Suppressor macrophage (primary cell): ENCODE measurements at regions not wholly inside any gene's neighbourhood (a gene's known extent, or its start where the extent isn't known, plus 50 kb on each side); places are given as distances from the start of the nearest gene placed in this dataset.

Experiments
- DNase-seq, 4 experiments: peaks; one replicate each; pipeline ENCODE4 v3.0.0-alpha.2; 2020 to 2022

DNA sequence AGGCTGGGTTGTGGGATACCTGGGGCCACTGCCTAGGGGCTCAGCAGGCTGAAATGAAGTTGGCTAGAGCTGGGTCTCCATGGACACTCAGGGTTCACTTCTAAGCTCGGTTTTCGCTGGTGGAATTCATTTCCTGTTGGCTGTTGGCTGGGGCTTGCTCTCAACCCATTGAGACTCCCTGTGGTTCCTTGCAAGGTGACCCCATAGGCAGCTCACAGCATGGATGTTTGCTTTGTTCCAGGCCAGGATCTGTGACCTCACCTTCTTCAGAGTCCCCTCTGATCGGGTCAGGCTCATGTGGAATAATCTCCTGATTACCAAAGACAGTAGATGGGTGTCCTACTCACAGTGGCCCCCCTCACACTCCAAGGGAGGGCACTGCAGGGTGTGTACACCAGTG is 229.3 kb downstream of the QKI start:
- no peak for DNase-seq

DNA sequence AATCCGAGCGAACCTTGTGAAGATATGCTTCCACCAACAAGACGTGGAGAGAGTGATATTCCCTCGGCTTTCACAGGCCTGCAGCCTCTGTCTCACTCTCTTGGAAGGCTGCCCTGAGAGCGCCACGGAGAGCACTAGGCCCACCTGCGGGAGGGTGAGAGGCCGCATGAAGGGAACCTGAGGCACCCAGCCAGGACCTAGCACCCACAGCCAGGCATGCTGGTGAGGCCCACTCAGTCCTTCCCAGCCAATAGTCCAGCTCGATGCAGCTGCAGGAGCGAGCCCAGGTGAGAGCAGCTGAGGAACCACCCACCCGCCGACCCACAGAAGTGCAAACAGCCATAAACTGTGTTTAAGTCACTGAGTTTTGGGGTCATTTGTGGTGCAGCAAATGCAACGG is 227.2 kb downstream of the QKI start:
- DNase-seq = no peak

DNA sequence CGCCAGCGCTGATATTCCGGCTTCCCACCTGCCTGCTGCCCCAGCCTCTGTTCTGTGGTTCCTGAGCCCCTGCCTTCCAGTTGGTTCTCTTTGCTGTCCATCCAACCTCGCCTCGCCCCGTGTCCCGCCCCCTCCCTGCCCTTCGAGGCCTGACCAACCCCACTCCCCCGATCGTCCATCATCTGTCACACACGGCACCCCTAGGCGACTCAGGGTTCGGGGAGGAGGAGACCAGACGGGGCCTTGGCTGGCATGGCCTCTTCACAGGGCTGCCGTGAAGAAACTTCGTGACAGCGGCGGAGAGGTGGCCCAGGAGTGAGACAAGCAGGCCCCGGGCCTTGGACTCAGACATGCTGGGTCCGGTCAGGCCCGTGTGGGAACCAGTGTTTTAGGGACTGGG is 226.1 kb downstream of the QKI start:
- no peak for DNase-seq

DNA sequence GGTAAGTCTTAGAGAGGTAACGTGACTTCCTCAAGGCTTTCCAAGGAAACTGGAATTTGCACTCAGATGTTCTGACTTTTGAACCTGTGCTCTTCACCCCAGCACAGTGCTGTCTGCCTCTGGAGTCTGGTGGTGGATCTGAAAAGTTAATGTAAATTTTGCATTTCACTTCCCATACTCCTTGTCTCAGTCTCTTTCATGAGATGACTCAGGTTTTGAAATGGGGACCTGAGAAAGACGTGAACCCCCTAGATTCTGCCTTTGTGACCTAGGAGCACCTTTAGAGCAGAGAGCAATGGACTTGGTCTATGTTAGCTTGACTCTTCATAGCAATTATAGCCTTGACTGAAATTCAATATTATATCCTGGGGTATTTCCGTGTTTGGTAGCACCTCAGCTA is 223.0 kb downstream of the QKI start:
- DNase-seq = no peak

DNA sequence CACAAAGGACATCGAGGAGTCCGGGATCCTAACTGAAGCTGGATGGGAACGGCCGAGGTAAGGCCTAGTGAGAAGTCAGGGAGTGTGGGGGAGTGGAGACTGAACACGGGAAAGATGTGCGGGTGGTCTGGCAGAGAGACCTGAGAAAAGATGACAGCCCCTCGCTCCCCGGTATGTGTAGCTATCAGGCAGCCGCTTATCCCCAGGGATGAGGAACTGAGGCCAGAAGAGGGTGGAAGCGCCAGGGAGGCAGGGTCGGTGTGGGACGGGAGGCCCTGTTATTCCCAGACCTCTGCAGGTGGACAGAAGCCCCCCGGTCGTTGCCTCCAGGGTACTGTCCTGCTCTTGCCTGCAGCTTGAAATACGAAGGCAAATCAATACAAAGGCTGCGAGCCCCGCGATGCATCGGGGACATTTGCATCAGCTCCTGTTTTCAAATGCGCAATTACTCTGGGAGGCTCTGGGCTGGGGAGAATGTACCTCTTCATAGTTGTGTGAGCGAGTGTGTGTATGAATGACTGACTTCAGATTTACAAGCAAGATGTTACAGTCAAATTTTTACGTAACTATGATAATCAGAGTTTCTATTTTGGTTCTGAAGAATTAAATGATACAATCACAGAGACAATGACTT is 221.3 kb downstream of the QKI start:
- DNase-seq = no peak

DNA sequence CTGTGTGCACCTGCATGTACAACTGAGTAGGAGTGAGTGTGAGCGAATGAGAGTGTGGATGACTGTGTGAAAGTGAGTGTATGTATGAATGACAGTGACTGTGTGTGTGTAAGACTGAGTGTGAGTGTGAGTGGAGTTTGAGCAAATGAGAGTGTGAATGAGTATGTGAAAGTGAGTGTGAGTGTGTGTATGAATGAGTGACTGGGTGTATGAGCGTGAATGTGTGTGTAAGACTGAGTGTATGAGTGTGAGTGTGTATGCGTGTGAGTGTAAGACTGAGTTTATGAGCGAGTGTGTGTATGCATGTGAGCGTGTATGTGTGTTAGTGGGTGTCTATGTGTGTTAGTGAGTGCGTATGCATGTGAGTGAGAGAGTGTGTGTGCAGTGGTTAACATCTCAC is 220.8 kb downstream of the QKI start:
- DNase-seq = no peak

DNA sequence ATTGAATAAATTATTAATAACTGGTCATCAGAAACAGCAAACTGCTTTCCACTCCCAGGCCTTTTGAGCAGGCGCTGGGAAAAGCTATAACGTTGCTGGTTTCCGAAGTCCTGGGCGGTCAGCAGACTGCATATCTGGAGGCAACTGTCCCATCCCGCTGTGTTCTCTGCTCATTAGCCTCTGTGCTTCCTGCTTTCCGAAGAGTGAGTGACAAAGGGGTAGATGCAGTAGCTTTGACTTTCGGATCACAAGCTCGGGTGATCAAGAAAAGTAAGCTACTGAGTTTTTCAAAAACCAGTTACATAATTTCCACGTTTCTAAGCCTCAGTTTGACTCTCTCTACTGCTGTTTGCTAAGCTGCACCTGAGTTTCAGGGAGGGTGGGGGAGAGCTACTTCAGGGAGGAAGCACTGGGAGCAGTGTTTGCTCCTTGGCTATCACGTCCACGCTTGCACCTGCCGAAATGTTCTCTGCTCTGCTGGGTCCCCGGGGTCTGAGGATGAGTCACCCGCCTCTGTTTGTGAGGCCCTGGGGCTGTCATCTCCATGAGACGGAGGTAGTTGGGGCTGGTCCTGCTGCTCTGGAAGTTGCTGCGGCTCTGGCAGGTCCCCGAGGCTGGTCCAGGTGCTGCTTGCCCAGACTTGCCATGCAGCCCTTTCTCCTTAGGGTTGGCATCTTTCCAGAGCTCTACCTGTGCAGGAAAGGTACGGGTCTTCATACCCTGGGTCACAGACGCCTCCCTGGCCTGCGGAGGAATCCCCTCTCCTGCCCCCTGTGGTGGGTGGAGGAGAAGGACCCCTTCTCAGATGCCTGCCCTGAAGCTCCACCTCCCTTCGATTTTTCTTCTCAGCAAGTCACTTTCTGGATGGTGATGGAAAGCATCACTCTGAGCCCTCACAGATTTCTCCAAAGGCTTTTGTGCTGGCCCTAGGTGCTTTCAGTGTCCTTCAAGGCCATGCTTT is 220.0 kb downstream of the QKI start:
- DNase-seq = no peak

- no peak for DNase-seq
Measured at GRCh38 chr6:163630991-163631390, 216.5 kb downstream of the QKI start.

DNA sequence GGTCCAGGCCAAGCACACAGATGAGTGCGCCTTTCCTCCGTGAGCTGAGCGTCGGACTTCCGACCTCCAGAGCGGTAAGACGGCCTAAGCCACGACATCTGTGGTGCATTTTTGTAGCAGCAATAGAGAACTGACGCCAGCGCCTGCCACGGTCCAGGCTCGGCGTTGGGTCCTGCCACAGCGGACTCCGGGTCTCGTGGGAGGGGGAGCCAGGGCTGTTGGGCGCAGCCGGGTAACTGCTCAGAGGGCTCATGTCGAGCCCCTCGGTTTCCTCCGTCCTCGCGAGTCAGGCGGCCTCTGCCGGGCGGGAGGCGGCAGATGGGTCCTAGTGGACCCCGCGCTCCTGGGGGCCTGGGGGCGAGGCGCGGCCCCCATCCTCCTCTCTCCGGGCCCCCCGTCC is 216.1 kb downstream of the QKI start:
- DNase-seq = no peak

DNA sequence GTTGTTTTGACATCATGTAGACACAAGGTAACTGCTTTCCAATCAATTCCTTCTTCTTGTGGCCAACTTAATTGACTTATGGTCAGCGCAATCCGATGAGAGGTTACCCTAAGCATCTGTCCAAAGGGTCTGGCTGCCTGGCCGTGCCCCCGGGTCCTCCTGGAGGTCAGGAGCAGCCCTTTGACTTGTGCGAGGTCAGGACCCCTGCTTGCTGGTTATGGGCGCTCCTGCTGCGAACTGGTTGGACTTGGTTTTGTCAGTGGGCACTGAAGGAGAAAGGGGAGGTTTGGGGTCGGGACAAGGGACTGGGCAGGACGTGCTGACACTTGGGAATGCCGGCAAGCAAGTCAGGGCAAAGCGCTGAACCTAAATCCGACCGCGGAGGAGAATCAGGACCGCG is 215.6 kb downstream of the QKI start:
- no peak for DNase-seq
